ENCODE measurements at regions not wholly inside any gene's neighbourhood (a gene's known extent, or its start where the extent isn't known, plus 50 kb on each side); places are given as distances from the start of the nearest gene placed in this dataset.

DNA sequence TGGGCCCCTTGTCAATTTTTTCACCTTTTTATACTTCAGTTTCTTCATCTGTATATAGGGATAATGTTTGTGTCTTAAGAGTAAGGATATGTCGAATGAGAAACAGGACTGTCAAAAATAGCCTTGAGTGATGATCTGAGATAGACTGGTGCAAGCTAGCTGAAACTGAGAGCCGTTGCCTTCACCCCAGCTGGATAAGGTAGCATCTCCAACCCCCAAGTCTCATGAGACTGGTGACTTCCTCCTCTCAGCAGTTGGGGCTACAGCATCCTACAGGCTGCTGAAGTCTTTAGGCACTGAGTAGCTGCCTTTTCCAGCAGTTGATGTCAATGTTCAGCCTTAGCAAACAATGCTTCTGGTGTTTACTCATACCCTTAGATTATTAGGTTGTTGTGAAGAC is 330.2 kb downstream of the OSTF1 start:
- Histone ChIP-seq H2AFZ (ENCODE audit: low read depth, low read length) (no peak overlapping the region), H3K79me2 (ENCODE audit: low read length) (no peaks in the 10 kb centered on the region), H3K36me3 (replicated peaks; ENCODE audit: low read depth, low read length) (no peaks in the 10 kb centered on the region), H3K27me3 (ENCODE audit: low read depth, low read length) (no peaks in the 10 kb centered on the region), H3K4me2 (ENCODE audit: low read length) (no peak overlapping the region), H3K9me3 (ENCODE audit: insufficient read depth, low read length) (no peaks in the 10 kb centered on the region), H3K4me3 (ENCODE audit: low read length) (no peak overlapping the region), H3K27ac (ENCODE audit: low read length) (no peak overlapping the region), H3K4me1 (ENCODE audit: low read length) (no peaks in the 10 kb centered on the region), H4K20me1 (ENCODE audit: insufficient read depth, low read length) (no peaks in the 10 kb centered on the region), H3K9ac (ENCODE audit: low read length) (no peak overlapping the region)
- no peak for TF ChIP-seq EZH2phosphoT487 (IDR thresholded peaks at IDR 0.05; ENCODE audit: low read depth)
- TF ChIP-seq CTCF (IDR thresholded peaks at IDR 0.05; ENCODE audit: low read depth, low read length): no peak

DNA sequence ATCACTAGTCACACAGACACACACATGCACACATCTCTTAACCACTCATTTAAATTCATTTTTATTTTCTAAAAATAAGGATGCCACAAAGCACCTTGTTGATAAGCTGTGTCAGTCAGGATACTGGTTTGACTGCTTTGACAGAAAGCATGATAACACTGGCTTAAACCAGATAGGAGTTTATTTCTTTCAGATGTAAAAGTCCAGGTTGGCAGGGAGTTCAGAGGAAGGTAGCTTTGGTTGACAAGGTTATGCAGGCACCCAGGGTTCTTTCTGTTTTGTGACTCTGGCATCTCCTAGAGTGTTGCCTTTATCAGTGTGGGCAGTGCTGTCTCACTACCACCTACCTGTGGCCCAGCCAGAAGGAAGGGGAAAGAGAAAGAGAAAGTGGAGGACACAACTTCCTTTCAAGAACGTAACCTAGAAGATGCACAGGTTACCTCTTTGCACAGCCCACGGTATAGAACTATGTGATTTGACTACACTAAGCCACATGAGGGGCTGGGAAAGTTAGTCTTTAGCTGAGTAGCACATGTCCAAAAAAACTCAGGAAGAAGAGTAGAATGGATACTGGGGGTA is 334.7 kb downstream of the OSTF1 start:
- H3K27me3 ChIP-seq (ENCODE audit: low read depth, low read length): peaks cover 4% of the 10 kb centered on the region; the same call in 1 of the 2 replicates
- no peaks in the 10 kb centered on the region for H3K9me3 ChIP-seq (ENCODE audit: insufficient read depth, low read length)
- no peaks in the 10 kb centered on the region for H3K79me2 ChIP-seq (ENCODE audit: low read length)
- H3K4me2 ChIP-seq (ENCODE audit: low read length): no peak overlapping the region
- no peak overlapping the region for H3K27ac ChIP-seq (ENCODE audit: low read length)
- TF ChIP-seq EZH2phosphoT487 (IDR thresholded peaks at IDR 0.05; ENCODE audit: low read depth) (no peak), CTCF (IDR thresholded peaks at IDR 0.05; ENCODE audit: low read depth, low read length) (no peak)
- H3K4me3 ChIP-seq (ENCODE audit: low read length): no peak overlapping the region
- H3K4me1 ChIP-seq (ENCODE audit: low read length): no peaks in the 10 kb centered on the region
- H2AFZ ChIP-seq (ENCODE audit: low read depth, low read length): no peak overlapping the region
- H4K20me1 ChIP-seq (ENCODE audit: insufficient read depth, low read length): no peaks in the 10 kb centered on the region
- H3K9ac ChIP-seq (ENCODE audit: low read length): no peak overlapping the region
- H3K36me3 ChIP-seq (replicated peaks; ENCODE audit: low read depth, low read length): no peaks in the 10 kb centered on the region

GRCh38 chr9:75429531-75430475 is 341.5 kb downstream of the OSTF1 start:
- Histone ChIP-seq H4K20me1 (ENCODE audit: insufficient read depth, low read length) (no peaks in the 10 kb centered on the region), H3K27me3 (ENCODE audit: low read depth, low read length) (peaks cover 4% of the 10 kb centered on the region; the same call in 1 of the 2 replicates), H3K4me2 (ENCODE audit: low read length) (no peak overlapping the region), H3K4me3 (ENCODE audit: low read length) (no peak overlapping the region), H2AFZ (ENCODE audit: low read depth, low read length) (no peak overlapping the region), H3K9me3 (ENCODE audit: insufficient read depth, low read length) (no peaks in the 10 kb centered on the region), H3K79me2 (ENCODE audit: low read length) (no peaks in the 10 kb centered on the region), H3K36me3 (replicated peaks; ENCODE audit: low read depth, low read length) (no peaks in the 10 kb centered on the region), H3K4me1 (ENCODE audit: low read length) (peaks cover 6% of the 10 kb centered on the region; the same call in 1 of the 2 replicates), H3K27ac (ENCODE audit: low read length) (no peak overlapping the region), H3K9ac (ENCODE audit: low read length) (no peak overlapping the region)
- no peak for TF ChIP-seq EZH2phosphoT487 (IDR thresholded peaks at IDR 0.05; ENCODE audit: low read depth)
- TF ChIP-seq CTCF (IDR thresholded peaks at IDR 0.05; ENCODE audit: low read depth, low read length): no peak

DNA sequence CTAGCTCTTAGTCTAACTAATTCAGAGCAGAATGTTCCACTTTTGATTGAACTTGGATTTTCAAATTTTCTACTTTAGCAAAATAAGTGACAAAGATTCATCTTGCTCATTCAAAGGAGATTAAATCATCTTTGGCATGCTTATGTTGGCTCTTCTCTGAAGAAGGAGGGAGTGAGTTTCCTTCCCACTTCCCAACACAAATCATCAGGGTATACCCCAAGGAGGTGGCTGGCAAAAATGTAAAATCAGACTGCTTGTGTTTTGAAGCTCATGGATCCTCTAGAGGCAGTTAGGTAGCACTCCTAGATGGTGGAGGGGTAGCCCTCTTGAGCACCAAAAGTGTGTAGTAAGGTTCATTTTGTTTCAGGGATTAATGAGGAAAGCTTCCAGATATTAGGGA is 343.1 kb downstream of the OSTF1 start:
- Histone ChIP-seq H3K79me2 (ENCODE audit: low read length) (no peaks in the 10 kb centered on the region), H2AFZ (ENCODE audit: low read depth, low read length) (no peak overlapping the region), H3K27me3 (ENCODE audit: low read depth, low read length) (peaks cover 4% of the 10 kb centered on the region; the same call in 1 of the 2 replicates), H3K9ac (ENCODE audit: low read length) (no peak overlapping the region), H4K20me1 (ENCODE audit: insufficient read depth, low read length) (no peaks in the 10 kb centered on the region), H3K4me3 (ENCODE audit: low read length) (no peak overlapping the region), H3K36me3 (replicated peaks; ENCODE audit: low read depth, low read length) (no peaks in the 10 kb centered on the region), H3K9me3 (ENCODE audit: insufficient read depth, low read length) (no peaks in the 10 kb centered on the region), H3K4me2 (ENCODE audit: low read length) (no peak overlapping the region), H3K27ac (ENCODE audit: low read length) (no peak overlapping the region), H3K4me1 (ENCODE audit: low read length) (peaks cover 6% of the 10 kb centered on the region; the same call in 1 of the 2 replicates)
- TF ChIP-seq EZH2phosphoT487 (IDR thresholded peaks at IDR 0.05; ENCODE audit: low read depth) (no peak), CTCF (IDR thresholded peaks at IDR 0.05; ENCODE audit: low read depth, low read length) (no peak)

Data from OCI-LY3 (cell line).